HCT116 (cell line): ENCODE measurements at regions not wholly inside any gene's neighbourhood (a gene's known extent, or its start where the extent isn't known, plus 50 kb on each side); places are given as distances from the start of the nearest gene placed in this dataset.

ENCODE experiments used
- ATAC-seq: fragments of 200-7000 bp; cut with Tn5 transposase; 2 replicates; pipeline ENCODE4 v1.9.1; 2020; ENCODE audit warnings: mild to moderate bottlenecking, moderate library complexity
- BruUV-seq: library from RNA; stranded (reverse); fragments of 400-500 nt; replicated peaks from 2 replicates; lab custom pipeline; 2021; lab: Mats Ljungman, UMichigan
- CTCF ChIA-PET: fragments of 300-600 bp; sonication (Branson Sonifier 250); formaldehyde crosslinking; loops from one replicate; lab custom pipeline; 2021; ENCODE audit warnings: antibody characterized with exemption; lab: Charles Lee
- POLR2A ChIA-PET: fragments of 300-600, 350-600 bp; sonication (Branson Sonifier 250); formaldehyde crosslinking; loops from one replicate; lab custom pipeline; 2021; ENCODE audit warnings: antibody characterized with exemption; lab: Charles Lee
- RAD21 ChIA-PET, 2 experiments: fragments of 300-600 bp; sonication (Branson Sonifier 250); formaldehyde crosslinking; loops; one replicate each; lab custom pipeline; 2023; ENCODE audit warnings: low total read pairs in 2 of 2; ENCODE audit not compliant: uncharacterized antibody in 2 of 2, unreplicated experiment in 2 of 2, low non-redundant PET in 1 of 2; lab: Charles Lee
- DNase-seq: peaks from one replicate; pipeline ENCODE4 v3.0.0-alpha.2; 2010; ENCODE audit warnings: low read depth, low spot score
- H2AFZ ChIP-seq: fragments of 200-600 bp; shearing (Covaris generic), sonication (generic); 2 replicates; pipeline ENCODE4 v1.6.1; 2017; ENCODE audit warnings: low read depth, mixed run types, mixed read lengths, antibody characterized with exemption, low read length; ENCODE audit not compliant: poor library complexity, severe bottlenecking
- H3K27ac ChIP-seq: 2 replicates; pipeline ENCODE4 v1.5.1; 2012; ENCODE audit warnings: low read depth, low read length
- H3K27me3 ChIP-seq: fragments of 200-600 bp; sonication (generic); 2 replicates; pipeline ENCODE4 v1.6.1; 2016; ENCODE audit warnings: mixed run types, low read length, mixed read lengths; ENCODE audit not compliant: insufficient read depth
- H3K36me3 ChIP-seq, 2 experiments: fragments of 200-500 bp in 1 of 2; fragments of 200-600 bp in 1 of 2; sonication (Bioruptor generic) in 1 of 2; sonication (generic) in 1 of 2; 2 replicates each; pipeline versions ENCODE4 v1.5.1 to v1.6.1; 2014 to 2016; ENCODE audit warnings: low read length in 2 of 2, inconsistent platforms in 1 of 2, mixed read lengths in 1 of 2, mixed run types in 1 of 2; ENCODE audit not compliant: insufficient read depth in 2 of 2, control insufficient read depth in 1 of 2
- H3K4me1 ChIP-seq, 2 experiments: fragments of 200-600 bp in 1 of 2; sonication (generic) in 1 of 2; 2 replicates each; pipeline versions ENCODE4 v1.5.1 to v1.6.1; 2012 to 2017; ENCODE audit warnings: low read length in 2 of 2, inconsistent platforms in 1 of 2, mild to moderate bottlenecking in 1 of 2, mixed read lengths in 1 of 2, mixed run types in 1 of 2, moderate library complexity in 1 of 2; ENCODE audit not compliant: insufficient read depth in 2 of 2, control insufficient read depth in 1 of 2
- H3K4me2 ChIP-seq: fragments of 200-600 bp; sonication (generic); 2 replicates; pipeline ENCODE4 v1.6.1; 2017; ENCODE audit warnings: mixed run types, low read length, mixed read lengths
- H3K4me3 ChIP-seq, 2 experiments: fragments of 200-600 bp in 1 of 2; sonication (generic) in 1 of 2; replicated peaks in 1 of 2; 2 replicates each; pipeline ENCODE4 v1.5.1; 2011 to 2016; ENCODE audit warnings: low read length in 2 of 2, control low read depth in 1 of 2, low read depth in 1 of 2, mild to moderate bottlenecking in 1 of 2, mixed read lengths in 1 of 2, mixed run types in 1 of 2
- H3K79me2 ChIP-seq: fragments of 200-600 bp; sonication (generic); 2 replicates; pipeline ENCODE4 v1.6.1; 2017; ENCODE audit warnings: mild to moderate bottlenecking, mixed run types, low read length, moderate library complexity, mixed read lengths; ENCODE audit not compliant: insufficient read depth
- H3K9ac ChIP-seq: fragments of 200-600 bp; sonication (generic); 2 replicates; pipeline ENCODE4 v1.6.1; 2016; ENCODE audit warnings: low read length, mixed read lengths
- H3K9me2 ChIP-seq: fragments of 200-600 bp; sonication (generic), shearing (Covaris generic); 2 replicates; pipeline ENCODE4 v1.6.1; 2017; ENCODE audit warnings: mixed run types, mild to moderate bottlenecking, moderate library complexity; ENCODE audit not compliant: insufficient read depth
- H3K9me3 ChIP-seq, 2 experiments: fragments of 200-500 bp in 1 of 2; fragments of 200-600 bp in 1 of 2; sonication (Bioruptor generic) in 1 of 2; sonication (generic) in 1 of 2; 2 replicates each; pipeline ENCODE4 v1.6.1; 2014 to 2017; ENCODE audit warnings: low read length in 2 of 2, mixed read lengths in 2 of 2, inconsistent platforms in 1 of 2, low read depth in 1 of 2, mild to moderate bottlenecking in 1 of 2, mixed run types in 1 of 2, moderate library complexity in 1 of 2; ENCODE audit not compliant: control insufficient read depth in 1 of 2, insufficient read depth in 1 of 2
- H4K20me1 ChIP-seq: fragments of 200-600 bp; sonication (generic), shearing (Covaris generic); 2 replicates; pipeline ENCODE4 v1.6.1; 2017; ENCODE audit warnings: mixed run types, mild to moderate bottlenecking, moderate library complexity; ENCODE audit not compliant: insufficient read depth
- CBX3 ChIP-seq: IDR thresholded peaks from 2 replicates; pipeline ENCODE4 v1.6.1; 2012; ENCODE audit warnings: low read depth
- CEBPB ChIP-seq: IDR thresholded peaks from 2 replicates; pipeline ENCODE4 v1.6.1; 2012; ENCODE audit warnings: low read depth
- EZH2phosphoT487 ChIP-seq: fragments of 200-600 bp; IDR thresholded peaks from 2 replicates; pipeline ENCODE4 v1.6.1; 2018; ENCODE audit warnings: antibody characterized with exemption, borderline replicate concordance
- SP1 ChIP-seq: IDR thresholded peaks from 2 replicates; pipeline ENCODE4 v1.6.1; 2012; ENCODE audit warnings: low read depth
- SRF ChIP-seq: IDR thresholded peaks from 2 replicates; pipeline ENCODE4 v1.6.1; 2012; ENCODE audit warnings: low read depth
- ZFX ChIP-seq: fragments of 450-650 bp; IDR thresholded peaks from 2 replicates; pipeline ENCODE4 v1.6.1; 2017
- intact Hi-C: fragments of 100-400 bp; cut with micrococcal nuclease; formaldehyde crosslinking; loops from 2 replicates; pipeline ENCODE4 v1.10.0; 2022
- TF ChIP-seq, protein P1 (sequence below), 3 experiments: fragments of 200-600 bp in 1 of 3; sonication (generic) in 1 of 3; IDR thresholded peaks in 2 of 3; conservative IDR thresholded peaks in 1 of 3; 2 replicates each; pipeline ENCODE4 v1.5.1; 2012 to 2017; ENCODE audit warnings: low read depth in 2 of 3, low read length in 2 of 3, antibody characterized with exemption in 1 of 3, borderline replicate concordance in 1 of 3, control low read depth in 1 of 3, mild to moderate bottlenecking in 1 of 3, mixed read lengths in 1 of 3, mixed run types in 1 of 3, moderate library complexity in 1 of 3; ENCODE audit not compliant: insufficient read depth in 1 of 3
- TF ChIP-seq, protein P2 (sequence below): IDR thresholded peaks from 2 replicates; pipeline ENCODE4 v1.6.1; 2012

DNA sequence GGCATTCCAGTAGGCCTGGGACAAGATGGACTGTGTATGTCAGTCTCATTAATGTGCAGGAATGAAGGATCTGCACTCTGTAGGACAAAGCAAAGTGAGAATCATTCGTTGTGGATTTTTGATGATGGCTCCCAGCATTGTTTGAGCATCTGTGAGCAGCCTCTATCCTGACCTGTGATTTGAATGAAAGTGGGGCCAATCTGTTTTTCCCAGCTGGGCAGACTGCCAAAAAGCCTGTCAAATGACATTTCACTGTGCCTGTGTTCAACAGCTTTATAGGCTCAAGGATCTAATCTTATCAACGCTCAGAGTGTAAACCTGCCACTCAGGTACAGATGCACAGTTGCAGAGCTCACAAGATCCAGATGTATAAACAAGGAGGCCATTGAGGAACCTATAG is 86.7 kb upstream of the SYNDIG1 start (continued):
- no peak for TF ChIP-seq EZH2phosphoT487
- TF ChIP-seq SRF: no peak
- no peak for TF ChIP-seq ZFX
- no peak for TF ChIP-seq CBX3
- no peak for TF ChIP-seq SP1

DNA sequence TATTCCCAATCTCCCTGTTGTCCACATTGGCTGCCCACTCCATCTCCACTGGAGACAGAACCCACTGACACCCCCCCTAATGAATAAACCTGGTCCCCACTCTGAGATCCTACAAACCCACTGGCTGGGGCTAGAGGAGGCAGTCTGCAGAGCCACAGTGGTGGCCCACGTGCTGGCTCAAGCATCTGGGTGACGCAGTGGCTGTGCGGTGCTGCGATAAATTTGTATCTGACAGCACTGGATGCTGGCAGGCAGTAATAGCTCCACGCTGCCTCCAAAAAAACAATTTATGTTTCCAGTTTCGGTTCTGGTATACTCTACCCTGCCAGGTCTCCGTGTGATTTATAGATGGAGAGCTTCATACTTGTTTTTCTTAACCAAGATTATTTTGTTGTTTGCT is 87.1 kb upstream of the SYNDIG1 start:
- no TSS peak for BruUV-seq
- ATAC-seq: no peak
- no peaks in the 10 kb centered on the region for H3K27me3 ChIP-seq
- TF ChIP-seq, protein P1, sequence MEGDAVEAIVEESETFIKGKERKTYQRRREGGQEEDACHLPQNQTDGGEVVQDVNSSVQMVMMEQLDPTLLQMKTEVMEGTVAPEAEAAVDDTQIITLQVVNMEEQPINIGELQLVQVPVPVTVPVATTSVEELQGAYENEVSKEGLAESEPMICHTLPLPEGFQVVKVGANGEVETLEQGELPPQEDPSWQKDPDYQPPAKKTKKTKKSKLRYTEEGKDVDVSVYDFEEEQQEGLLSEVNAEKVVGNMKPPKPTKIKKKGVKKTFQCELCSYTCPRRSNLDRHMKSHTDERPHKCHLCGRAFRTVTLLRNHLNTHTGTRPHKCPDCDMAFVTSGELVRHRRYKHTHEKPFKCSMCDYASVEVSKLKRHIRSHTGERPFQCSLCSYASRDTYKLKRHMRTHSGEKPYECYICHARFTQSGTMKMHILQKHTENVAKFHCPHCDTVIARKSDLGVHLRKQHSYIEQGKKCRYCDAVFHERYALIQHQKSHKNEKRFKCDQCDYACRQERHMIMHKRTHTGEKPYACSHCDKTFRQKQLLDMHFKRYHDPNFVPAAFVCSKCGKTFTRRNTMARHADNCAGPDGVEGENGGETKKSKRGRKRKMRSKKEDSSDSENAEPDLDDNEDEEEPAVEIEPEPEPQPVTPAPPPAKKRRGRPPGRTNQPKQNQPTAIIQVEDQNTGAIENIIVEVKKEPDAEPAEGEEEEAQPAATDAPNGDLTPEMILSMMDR (IDR thresholded peaks at IDR 0.05 in 2 of 3, conservative IDR thresholded peaks at IDR 0.05 in 1 of 3; ENCODE audit: borderline replicate concordance in 1 of 3, insufficient read depth in 1 of 3, low read depth in 2 of 3, low read length in 2 of 3): no peak
- TF ChIP-seq SRF: no peak
- TF ChIP-seq, protein P2, sequence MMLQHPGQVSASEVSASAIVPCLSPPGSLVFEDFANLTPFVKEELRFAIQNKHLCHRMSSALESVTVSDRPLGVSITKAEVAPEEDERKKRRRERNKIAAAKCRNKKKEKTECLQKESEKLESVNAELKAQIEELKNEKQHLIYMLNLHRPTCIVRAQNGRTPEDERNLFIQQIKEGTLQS: no peak
- no peak for TF ChIP-seq CEBPB
- no peak overlapping the region for H3K4me2 ChIP-seq
- intact Hi-C loops: no loop called here
- no peaks in the 10 kb centered on the region for H4K20me1 ChIP-seq
- POLR2A ChIA-PET: no interaction called here
- RAD21 ChIA-PET: no interaction called here
- no peaks in the 10 kb centered on the region; a peak in 1 of 4 replicates for H3K9me3 ChIP-seq
- H3K79me2 ChIP-seq: no peaks in the 10 kb centered on the region
- DNase-seq: no peak
- no peak overlapping the region for H3K4me3 ChIP-seq
- no peaks in the 10 kb centered on the region for H3K9me2 ChIP-seq
- no peak overlapping the region for H3K9ac ChIP-seq
- H3K36me3 ChIP-seq: no peaks in the 10 kb centered on the region
- H3K4me1 ChIP-seq: no peaks in the 10 kb centered on the region
- no peak overlapping the region for H3K27ac ChIP-seq
- CTCF ChIA-PET: interaction anchor here (0.6 kb wide), 1 partner anchor 29 kb away, joined by 3 read pairs; no protein-coding TSS in a partner anchor
- H2AFZ ChIP-seq: no peak overlapping the region
